SU-DHL-6 (cell line): ENCODE measurements at regions not wholly inside any gene's neighbourhood (a gene's known extent, or its start where the extent isn't known, plus 50 kb on each side); places are given as distances from the start of the nearest gene placed in this dataset.

ENCODE experiments used
- CTCF ChIP-seq: fragments of 200-600 bp; sonication (generic); IDR thresholded peaks from one replicate; pipeline ENCODE4 v1.5.1; 2017; ENCODE audit warnings: antibody characterized with exemption, mild to moderate bottlenecking, low read length, moderate library complexity; ENCODE audit not compliant: insufficient read depth, poor library complexity, severe bottlenecking
- EZH2phosphoT487 ChIP-seq: fragments of 200-600 bp; sonication (generic), shearing (Covaris generic); conservative IDR thresholded peaks from 2 replicates; pipeline ENCODE4 v1.6.1; 2018; ENCODE audit warnings: mild to moderate bottlenecking, antibody characterized with exemption, low read length, moderate library complexity, mixed read lengths

DNA sequence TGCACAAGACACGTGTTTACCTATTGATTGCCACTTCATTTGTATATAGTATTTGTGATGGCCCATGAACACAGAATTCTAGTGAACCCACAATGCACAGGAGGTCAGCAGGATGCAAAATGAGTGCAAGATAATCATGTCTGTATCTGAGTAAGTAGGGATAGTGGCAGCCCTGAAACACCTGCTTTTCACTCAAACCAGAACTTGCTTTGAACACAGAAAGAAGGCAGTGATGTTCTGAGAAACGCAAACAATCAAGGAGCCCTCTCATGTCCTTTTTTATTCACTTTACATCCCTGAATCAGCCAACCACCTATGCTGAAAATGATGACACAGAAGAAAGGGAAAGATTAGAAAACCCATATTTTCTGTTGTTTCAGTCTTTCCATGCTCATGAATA, 170.4 kb upstream of the AVPR1A start:
- TF ChIP-seq CTCF (no peak), EZH2phosphoT487 (no peak)
